ENCODE measurements at regions not wholly inside any gene's neighbourhood (a gene's known extent, or its start where the extent isn't known, plus 50 kb on each side); places are given as distances from the start of the nearest gene placed in this dataset.
A peak's percentile ranks its signal among the peaks of the same experiment; 100 is the strongest.
"Not testable (repeated sequence)": the region's sequence is repeated elsewhere in the genome, so short reads cannot be mapped to it uniquely, and the experiment has no call there.

GRCh38 chr5:103743421-103743820 lies 180.8 kb upstream of the NUDT12 start:
- no peak for DNase-seq (ENCODE audit: low spot score)

GRCh38 chr5:103741984-103742383 lies 179.4 kb upstream of the NUDT12 start:
- no peak for DNase-seq (ENCODE audit: low spot score)

- DNase-seq (ENCODE audit: low spot score): not testable (repeated sequence)
These were observed 173.8 kb upstream of the NUDT12 start for GRCh38 chr5:103736343-103736742.

- no peak for DNase-seq (ENCODE audit: low spot score)
These were observed 161.7 kb upstream of the NUDT12 start for GRCh38 chr5:103724271-103724670.

GRCh38 chr5:103721183-103721582 lies 158.6 kb upstream of the NUDT12 start:
- no peak for DNase-seq (ENCODE audit: low spot score)

DNA sequence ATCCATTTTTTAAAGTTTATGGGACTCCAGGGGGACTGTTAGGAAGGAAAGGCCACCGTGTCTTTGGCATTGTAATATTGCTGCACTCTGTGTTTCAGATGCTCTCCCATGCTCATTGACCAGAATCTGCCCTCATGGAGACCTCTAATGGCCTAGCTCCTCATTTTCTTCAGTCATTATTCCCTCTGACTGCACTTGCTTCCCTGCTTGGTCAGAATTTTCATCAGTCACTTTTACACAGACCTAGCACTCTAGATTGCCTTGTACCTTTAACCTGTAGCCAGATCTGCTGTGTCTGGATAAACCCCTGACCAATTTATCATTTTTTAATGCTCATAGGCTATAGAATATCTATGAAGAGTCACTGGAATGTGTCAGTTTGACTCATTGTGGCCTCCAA lies 155.5 kb upstream of the NUDT12 start:
- DNase-seq (ENCODE audit: low spot score): no peak

DNA sequence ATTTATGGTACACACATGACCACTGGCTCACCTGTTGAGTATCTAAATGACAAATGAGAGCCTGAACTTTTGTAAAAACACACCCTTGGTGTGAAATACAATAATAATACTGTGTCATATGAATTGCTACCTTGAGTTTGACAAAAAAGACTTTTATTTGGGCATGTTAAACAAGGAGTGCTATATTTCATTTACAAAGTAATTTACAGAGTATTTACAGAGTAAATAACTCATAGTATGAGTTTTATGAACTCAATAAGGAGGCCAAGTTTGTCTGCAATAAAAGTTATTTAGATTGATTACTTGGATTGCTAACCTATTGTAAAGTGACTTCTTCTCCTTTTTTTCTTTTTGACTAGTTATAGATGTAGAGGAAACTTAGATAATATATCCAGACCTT lies 146.0 kb upstream of the NUDT12 start:
- no peak for DNase-seq (ENCODE audit: low spot score)

- no peak for DNase-seq (ENCODE audit: low spot score)
These were observed 144.5 kb upstream of the NUDT12 start for GRCh38 chr5:103706939-103707682.

DNA sequence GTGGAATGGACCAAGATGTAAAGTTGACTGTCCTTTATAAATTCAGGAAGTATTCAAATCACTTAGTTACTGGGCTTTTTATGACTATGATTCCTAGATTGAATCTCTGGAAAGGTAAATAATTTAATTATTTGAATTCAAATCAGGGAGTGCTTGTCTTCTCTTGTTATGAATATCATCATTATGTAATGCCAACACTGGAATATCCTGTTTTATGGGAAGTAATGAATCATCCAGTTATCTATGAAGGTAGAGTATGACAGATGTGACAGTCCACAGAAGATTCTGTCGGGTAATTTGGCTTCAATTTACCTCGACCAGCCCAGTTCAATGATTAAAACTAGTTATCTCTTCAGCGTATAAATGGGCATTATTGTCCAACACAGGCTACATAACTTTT lies 141.0 kb upstream of the NUDT12 start:
- DNase-seq (ENCODE audit: low spot score): no peak

DNA sequence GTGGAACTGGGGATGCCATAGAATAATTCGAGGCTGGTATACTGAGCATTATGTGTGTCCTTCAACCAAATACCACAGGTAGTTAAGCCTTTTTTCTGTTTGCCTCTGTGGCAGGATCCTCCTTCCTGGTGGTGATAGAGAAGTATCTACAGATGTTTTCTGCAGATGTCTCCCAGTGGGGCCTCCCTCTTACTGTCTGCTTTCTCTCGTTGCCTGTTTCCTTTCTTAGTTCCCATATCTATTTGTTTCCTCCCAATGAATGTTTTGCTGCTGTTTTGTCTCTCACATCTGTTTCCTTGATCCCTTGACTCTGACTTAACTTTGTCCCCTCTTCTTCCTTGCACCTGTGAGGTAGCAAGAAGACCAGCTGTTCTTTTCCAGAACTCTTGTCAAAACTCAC lies 130.9 kb upstream of the NUDT12 start:
- no peak for DNase-seq (ENCODE audit: low spot score)

- no peak for DNase-seq (ENCODE audit: low spot score)
These were observed 128.1 kb upstream of the NUDT12 start for GRCh38 chr5:103690676-103691075.

DNA sequence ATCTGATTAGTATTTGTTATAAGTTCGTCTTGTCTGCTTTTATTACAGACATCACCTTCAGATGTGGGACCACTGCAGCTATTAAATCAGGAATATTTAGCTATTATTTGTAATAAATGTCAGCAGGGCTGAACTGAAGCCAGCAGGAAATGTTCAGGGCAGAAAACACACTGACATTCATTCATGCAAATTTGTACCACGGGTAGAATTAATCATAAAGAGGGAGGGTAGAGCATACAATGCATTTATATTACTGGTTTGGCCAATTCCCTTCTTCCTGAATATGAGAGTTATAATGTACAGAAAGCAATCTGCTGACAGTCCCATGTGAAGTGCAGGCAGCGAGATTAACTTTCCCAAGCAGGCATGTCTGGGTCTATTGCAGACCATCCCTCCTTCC lies 117.3 kb upstream of the NUDT12 start:
- DNase-seq (ENCODE audit: low spot score): no peak

DNA sequence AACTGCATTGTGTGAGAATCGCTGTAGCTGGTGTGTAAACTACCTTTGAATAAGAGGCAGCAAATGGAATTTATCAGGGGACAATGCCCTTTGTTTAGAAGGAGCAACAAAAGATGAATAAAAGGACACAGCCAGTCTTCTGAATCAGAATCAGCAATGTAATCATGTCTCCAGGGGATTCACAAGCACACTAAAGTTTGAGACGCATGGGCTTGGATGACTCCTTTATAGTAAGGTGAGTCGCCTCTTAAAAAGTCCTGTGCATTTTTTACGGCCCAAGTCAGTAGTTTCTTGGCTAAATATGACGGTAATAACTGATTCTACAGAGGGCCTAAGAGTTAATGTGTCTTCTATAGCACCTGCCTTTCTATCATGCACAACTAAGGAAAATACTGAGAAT lies 113.6 kb upstream of the NUDT12 start:
- not testable (repeated sequence) for DNase-seq (ENCODE audit: low spot score)

GRCh38 chr5:103674739-103675138 lies 112.2 kb upstream of the NUDT12 start:
- peak; percentile 5 for DNase-seq (ENCODE audit: low spot score)

GRCh38 chr5:103674251-103674650 lies 111.7 kb upstream of the NUDT12 start:
- DNase-seq (ENCODE audit: low spot score): no peak

DNA sequence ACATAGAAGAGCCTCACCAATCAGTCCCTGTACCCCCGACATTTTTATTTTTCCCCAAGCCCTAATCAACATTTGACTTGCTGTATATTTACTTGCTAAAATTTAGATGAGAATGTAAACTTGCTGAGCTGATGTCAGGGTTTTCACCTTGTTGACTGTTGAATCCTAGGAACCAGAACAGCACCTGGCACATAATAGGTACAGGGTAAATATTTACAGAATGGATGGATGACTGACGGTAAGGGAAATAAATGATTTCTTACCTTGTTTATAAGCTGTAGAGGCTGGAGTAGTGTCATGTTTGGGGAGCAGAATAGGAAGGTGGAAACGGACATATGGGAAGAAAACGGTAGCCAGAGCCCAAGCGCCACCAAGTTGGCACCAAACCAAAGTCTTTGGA lies 107.0 kb upstream of the NUDT12 start:
- no peak for DNase-seq (ENCODE audit: low spot score)

GRCh38 chr5:103668281-103668680 lies 105.7 kb upstream of the NUDT12 start:
- no peak for DNase-seq (ENCODE audit: low spot score)

DNA sequence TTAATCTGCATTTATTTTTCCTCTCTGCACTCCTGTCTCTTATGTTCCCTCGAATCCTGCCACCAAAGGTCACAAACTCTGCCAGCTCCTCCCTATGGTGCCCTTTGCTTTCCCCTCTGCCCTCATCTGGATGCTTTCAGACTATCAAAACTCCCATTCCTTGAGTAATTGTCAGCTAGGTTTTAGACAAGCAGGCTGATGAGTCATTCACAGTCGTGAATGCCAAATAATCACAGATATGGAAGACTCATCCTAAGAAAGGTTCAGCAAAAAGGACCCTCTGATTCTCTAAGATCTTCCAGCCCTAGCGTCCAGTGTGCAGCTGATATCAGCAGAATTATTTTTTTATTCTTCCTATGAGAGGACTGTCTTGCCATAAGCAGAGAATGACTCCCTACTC lies 104.5 kb upstream of the NUDT12 start:
- DNase-seq (ENCODE audit: low spot score): no peak

DNA sequence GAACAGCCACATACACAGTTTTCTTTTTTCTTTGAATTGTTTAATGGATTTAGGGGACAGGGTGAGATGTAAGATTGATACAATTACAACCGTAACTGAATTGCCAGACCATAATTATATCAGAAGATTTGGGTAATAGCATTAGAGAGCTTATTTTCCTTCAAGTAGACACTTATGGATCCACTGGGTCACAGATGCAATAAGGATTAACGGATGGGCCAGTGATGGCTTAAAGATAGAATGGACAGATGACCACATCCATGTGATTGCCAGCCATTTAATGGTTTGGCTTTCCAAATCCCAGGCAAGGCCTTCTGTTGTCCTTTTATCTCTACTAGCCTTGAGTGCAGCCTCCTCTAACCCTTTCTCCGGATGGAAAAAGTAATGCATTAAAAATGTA lies 94.7 kb upstream of the NUDT12 start:
- no peak for DNase-seq (ENCODE audit: low spot score)

GRCh38 chr5:103648086-103648485 lies 85.5 kb upstream of the NUDT12 start:
- DNase-seq (ENCODE audit: low spot score): no peak

GRCh38 chr5:103646698-103647614 lies 84.4 kb upstream of the NUDT12 start:
- DNase-seq (ENCODE audit: low spot score): no peak

DNA sequence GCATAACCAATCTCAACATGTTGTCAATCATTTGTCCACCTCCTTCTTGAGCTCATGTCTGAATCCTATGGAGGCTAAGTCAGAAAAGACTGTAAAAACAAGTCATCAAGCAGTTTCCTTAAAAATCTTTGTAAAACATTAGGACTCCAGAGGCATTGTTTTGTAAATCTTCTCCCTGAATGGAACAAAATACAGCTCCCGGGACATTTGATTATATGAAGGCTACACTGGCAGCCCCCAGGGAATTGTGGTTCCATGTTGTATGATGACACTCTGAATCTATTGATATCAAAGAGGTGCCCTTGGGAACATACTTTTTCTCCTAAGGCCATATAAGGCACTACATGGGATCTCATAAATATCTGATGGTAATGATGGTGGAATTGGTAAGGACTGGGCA lies 83.2 kb upstream of the NUDT12 start:
- no peak for DNase-seq (ENCODE audit: low spot score)

- DNase-seq (ENCODE audit: low spot score): no peak
These were observed 76.4 kb upstream of the NUDT12 start for GRCh38 chr5:103638979-103639378.
